HG03103 (cell line): ENCODE measurements at regions not wholly inside any gene's neighbourhood (a gene's known extent, or its start where the extent isn't known, plus 50 kb on each side); places are given as distances from the start of the nearest gene placed in this dataset.

Experiments used
- ATAC-seq: cut with Tn5 transposase; IDR thresholded peaks from one replicate; pipeline ENCODE4 v1.9.1; 2021; ENCODE audit warnings: low read depth; ENCODE audit not compliant: unreplicated experiment

DNA sequence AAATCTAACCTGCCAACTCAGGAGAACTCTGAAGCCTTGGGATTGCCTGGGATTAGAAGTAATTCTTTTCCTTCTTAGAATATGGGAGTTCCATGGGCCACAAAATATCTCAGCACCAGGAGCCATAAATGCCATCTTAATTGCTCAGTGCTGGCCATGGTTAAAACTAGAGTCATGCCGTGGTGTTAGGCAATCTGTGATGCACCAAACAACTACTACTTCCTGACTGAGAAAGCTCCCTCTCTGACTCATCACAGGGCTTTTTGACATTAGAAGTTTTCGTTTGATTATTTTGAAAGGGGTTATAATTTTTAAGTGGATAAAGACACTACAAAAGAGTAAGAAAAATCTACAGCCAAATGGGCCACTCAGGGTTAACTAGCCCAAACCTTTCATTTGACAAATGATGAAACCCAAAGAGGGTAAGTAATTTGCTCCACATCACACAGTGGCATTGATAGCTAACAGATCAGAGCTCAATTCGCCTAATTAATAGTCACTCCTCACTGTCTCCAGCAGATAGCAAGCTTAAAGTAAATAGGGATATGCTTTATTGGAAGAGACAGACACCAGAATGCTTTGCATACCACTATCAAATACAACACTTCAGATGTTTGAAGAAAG is 377.3 kb downstream of the EMP1 start:
- ATAC-seq = no peak

GRCh38 chr12:13571035-13571434 is 374.5 kb downstream of the EMP1 start:
- no peak for ATAC-seq

DNA sequence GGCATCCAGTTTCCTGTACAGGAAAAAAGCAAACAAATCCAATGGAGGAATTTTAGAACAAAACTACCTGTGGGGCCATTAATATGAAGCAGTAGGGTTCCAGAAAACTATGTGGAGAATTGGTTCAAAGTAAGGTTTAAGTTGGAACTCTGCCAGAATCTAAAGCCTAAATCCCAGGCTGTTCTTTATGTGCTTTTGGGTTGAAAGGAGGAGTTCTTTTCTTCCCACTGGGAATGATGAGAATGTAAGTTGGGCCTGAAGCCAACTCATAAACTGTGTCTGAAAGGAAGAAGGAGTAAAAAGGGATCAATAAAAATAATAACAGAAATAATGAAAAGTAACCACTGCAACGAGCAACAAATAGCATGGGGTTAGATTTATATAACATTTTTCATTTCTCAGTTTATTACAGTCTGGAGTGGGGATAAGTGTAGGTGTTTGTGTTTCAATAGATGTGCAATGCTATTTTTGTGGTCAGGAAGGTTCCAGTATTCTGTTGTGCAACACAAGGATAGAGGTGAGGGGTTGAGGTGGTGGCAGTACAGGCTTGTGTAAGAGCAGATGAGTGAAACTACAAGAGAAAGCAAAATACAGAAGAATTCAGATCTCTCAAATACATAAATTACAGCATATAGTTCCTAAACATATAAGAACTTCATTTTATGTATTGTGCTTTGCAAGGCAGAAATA is 373.6 kb downstream of the EMP1 start:
- no peak for ATAC-seq

DNA sequence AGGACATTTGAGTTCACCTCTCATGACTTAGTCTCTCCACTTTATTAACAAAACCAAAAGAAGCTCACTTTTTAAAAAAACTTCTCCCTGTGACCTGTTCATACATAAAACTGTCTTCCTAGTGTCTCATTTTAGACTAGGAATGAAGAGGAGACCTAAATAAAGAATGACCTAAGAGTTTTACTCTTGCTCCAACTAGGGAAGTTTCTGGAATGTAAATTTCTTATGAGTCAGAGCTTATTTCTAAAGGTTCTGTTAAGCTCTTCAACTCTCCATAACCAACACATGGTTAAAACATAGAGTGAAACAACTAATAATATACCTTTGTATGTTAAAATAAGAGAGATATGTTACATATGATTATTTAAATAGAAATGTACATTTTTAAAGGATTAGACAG is 369.8 kb downstream of the EMP1 start:
- ATAC-seq = no peak

GRCh38 chr12:13564266-13564810 is 367.8 kb downstream of the EMP1 start:
- no peak for ATAC-seq

DNA sequence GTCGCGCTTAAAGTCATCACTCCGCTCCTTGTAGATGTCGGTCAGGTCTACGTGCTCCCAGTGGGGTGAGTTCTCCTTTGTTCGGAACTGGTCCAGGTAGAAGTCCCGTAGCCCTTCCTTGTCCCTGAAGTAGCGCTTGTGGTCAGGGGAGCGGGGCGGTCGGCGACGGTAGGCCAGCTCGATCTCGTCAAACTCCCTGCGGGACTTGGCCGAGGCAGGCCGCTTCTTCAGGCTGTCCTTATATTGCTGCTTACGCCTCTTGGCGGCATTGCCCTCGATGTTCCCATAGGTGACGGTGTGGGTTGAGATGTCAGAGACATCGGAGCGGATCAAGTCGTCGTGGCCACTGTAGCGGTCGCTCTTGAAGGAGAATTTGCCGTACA is 367.2 kb downstream of the EMP1 start:
- ATAC-seq = no peak

DNA sequence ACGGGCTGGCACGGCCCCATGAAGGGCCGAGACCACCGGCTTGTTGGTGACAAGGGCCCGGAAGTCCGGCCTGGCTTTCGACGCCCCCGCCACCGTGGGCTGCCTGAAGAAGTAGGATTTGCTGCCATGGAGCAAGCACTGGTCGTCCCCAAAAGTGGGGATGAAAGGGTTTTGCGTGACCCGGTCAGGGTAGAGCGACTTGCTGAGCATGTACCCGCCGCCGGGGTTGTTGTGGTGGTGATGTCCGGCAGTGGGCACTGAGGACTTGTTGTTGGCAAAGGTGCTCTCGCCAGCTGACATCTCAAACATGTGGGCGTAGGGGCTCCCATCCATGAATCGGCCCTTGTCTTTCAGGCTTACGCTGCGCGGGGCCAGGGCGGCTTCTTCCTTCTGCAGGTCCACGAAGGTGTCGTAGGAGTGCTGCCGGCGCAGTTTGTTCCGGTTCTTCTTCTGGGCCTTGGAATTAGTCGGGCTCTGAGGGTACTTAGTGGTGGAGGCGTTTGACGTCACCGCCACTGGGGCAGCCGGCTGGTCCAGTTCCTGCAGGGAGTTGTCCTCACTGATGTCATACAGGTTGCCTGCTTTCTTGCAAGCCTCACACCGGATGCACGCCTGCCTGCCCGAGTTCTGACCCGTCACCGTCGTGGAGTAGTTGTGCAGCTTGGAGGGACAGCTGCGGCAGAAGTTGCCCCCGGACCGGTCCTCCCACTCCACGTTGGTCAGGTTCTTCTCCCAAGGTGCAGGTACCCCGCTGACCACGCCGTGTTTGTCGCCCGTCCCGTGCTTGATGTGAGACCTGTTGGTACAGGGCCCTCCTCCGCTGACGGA is 366.6 kb downstream of the EMP1 start:
- ATAC-seq = no peak

- no peak for ATAC-seq
Observed at GRCh38 chr12:13561923-13562322, 365.4 kb downstream of the EMP1 start.

DNA sequence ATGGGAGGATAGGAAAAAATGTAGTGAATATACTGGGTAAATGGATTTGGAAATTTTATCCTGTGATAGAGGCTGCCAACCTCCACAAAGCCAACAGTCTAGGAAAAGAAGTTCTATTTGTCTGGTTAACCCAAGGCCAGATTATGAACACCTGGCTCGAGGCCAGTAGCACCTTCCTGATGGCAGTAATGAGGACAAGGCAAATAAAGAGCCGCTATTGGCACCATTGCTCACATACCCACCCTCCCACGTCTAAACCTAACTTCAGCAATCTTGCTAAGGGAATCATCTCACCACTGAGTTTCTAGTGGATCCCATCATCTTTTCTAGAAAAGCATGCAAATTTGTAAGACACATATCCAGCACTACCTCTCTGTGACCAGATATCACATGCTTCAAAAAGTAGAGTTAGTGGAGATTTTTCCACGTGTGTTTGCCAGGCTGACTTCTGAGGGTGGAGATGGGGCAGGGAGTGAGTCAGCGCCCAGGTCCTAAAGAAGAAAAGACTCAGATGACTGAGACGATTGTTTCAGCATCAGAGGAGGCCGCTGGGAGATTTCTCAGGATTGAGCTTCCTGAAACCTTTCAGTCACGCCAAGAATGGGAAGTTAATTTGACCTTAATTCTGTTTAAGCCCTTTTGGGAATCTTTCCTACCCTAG is 362.9 kb downstream of the EMP1 start:
- ATAC-seq = no peak

GRCh38 chr12:13552830-13553229 is 356.3 kb downstream of the EMP1 start:
- no peak for ATAC-seq

GRCh38 chr12:13547283-13547682 is 350.8 kb downstream of the EMP1 start:
- ATAC-seq = no peak

DNA sequence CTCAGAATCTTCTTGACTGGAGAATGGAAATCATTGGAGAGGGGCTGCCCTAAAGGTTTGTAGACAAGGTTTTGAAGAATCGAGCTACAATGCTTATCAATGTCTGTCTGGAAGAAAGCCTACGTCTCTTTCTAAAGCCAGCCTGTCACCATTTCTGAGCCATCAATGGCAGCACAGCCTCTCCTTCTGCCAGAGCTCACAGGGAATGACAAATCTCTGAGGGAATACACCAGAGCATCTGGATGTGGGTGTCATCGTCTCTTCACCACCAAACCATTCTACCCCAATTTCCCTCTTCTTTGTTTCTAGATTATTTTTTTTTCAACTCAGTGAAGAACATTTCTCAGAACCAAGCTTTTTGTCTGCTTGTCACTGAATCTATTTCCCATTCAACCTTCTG is 349.7 kb downstream of the EMP1 start:
- ATAC-seq = no peak

GRCh38 chr12:13539051-13539450 is 342.5 kb downstream of the EMP1 start:
- no peak for ATAC-seq

- no peak for ATAC-seq
Observed at GRCh38 chr12:13538136-13538535, 341.6 kb downstream of the EMP1 start.

DNA sequence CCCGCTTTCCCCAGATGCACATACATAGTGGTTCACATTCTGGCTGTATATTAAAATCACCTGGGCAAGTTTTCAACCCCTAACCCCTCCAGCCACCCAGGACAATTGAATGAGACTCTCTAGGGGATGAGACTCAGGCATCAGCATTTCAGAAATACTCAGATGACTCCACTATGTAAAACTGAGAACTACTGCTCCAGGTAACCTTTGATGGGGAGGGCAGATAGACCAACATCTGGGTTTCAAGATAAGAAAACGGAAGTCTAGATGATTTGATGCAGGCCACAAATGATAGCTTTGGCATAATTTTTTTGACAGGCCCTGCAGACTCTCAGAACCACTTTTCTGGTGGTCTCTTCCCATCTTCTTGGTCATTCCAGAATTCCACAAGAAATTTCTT is 341.1 kb downstream of the EMP1 start:
- peak; percentile 66 for ATAC-seq

DNA sequence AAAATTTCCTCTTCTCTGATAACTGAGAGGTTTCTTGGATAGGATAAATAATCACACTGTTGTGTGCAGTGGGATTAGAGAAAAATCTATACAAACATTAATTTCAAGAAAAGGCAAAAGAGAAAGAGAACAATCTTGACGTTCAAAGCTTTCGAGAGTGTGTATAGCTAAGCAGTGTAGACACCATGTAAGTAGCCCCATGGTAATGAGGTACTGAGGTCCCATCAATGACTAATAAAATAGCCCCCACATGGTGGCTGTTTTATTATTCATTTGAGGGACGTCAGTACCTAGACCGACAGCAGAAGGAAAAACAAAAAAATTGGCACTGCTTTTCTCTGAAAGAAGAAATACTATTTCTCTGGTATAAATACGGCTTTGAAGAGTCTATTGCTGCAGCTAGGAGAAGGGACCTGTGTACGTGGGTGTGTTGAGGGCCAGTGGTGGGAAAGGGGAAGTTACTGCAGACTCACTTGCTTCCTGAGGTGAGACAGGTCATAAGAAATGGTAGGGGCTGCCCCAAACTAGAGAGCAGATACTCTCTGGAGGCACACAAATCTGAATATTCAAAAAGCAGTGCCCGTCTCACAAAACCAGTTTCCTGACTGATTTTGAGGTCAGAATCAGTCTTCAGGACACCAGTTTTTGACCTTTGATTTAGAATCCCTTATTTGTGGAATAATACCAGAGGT is 339.8 kb downstream of the EMP1 start:
- ATAC-seq = peak; percentile 88

DNA sequence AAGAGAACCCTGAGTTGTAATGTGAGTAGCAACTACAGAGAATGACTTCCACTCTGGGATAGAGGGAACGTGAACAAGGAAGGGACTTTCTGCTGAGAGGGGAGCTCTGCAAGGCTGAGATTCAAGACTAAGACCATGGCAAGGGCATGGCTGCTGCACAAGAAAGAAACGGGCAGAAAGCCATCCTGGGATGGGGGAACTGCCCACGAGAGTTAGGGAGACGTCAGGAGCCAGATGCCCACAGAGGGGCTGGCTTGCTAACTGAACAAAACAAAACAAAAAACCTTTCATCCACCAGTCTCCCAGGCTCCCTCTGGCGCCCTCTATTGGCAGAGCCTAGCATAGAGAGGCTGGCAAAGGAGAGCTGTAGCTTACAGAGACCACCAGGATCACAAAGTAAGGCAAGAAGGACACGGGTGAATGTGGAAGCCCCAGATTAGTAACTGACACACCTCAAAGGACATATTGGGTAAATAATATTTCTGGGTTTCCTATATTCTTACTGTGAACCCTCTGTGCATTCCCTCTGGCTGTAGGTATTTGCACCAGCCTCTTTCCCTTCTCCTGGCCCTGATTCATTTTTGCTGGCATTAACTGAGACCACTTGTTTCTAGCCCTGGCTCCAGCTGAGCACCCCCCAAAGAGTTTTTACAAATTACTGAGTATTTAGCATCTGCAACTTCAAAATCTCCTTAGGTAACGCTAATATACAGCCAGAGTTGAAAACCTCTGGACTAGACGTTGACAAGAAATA is 338.3 kb downstream of the EMP1 start:
- no peak for ATAC-seq

GRCh38 chr12:13534242-13534641 is 337.7 kb downstream of the EMP1 start:
- no peak for ATAC-seq

- ATAC-seq = no peak
Observed at GRCh38 chr12:13530966-13531365, 334.4 kb downstream of the EMP1 start.
